Colonic mucosa (tissue), 4 donors: ENCODE measurements at regions not wholly inside any gene's neighbourhood (a gene's known extent, or its start where the extent isn't known, plus 50 kb on each side); places are given as distances from the start of the nearest gene placed in this dataset.

Experiments
- DNase-seq: peaks from one replicate; pipeline ENCODE4 v3.0.0-alpha.2; 2020
- H3K27ac ChIP-seq: fragments of 200-600 bp; one replicate; pipeline ENCODE4 v1.8.0; 2021
- H3K27me3 ChIP-seq: fragments of 200-600 bp; one replicate; pipeline ENCODE4 v1.8.0; 2021
- H3K36me3 ChIP-seq: fragments of 200-600 bp; one replicate; pipeline ENCODE4 v1.8.0; 2021
- H3K4me1 ChIP-seq: fragments of 200-600 bp; one replicate; pipeline ENCODE4 v1.8.0; 2021; ENCODE audit warnings: mild to moderate bottlenecking
- H3K4me3 ChIP-seq: fragments of 200-600 bp; one replicate; pipeline ENCODE4 v1.8.0; 2021
- H3K9ac ChIP-seq, 2 donors: one replicate each; pipeline ENCODE4 v1.7.0; 2013; ENCODE audit warnings: control low read depth in 2 of 2, low read depth in 2 of 2, low read length in 2 of 2
- H3K9me3 ChIP-seq: fragments of 200-600 bp; one replicate; pipeline ENCODE4 v1.8.0; 2021
- intact Hi-C: fragments of 100-400 bp; cut with DNase I; formaldehyde crosslinking; loops from one replicate; pipeline ENCODE4 v1.14.1; 2022
- TF ChIP-seq, protein P1 (sequence below): fragments of 200-600 bp; IDR thresholded peaks from one replicate; pipeline ENCODE4 v1.8.0; 2022; ENCODE audit warnings: antibody characterized with exemption, mild to moderate bottlenecking
- donor health status: healthy.
- donor health status: DM: no; HTN: no; CAD: no.
- donor health status: DM: no; HTN: no; CAD: no.

DNA sequence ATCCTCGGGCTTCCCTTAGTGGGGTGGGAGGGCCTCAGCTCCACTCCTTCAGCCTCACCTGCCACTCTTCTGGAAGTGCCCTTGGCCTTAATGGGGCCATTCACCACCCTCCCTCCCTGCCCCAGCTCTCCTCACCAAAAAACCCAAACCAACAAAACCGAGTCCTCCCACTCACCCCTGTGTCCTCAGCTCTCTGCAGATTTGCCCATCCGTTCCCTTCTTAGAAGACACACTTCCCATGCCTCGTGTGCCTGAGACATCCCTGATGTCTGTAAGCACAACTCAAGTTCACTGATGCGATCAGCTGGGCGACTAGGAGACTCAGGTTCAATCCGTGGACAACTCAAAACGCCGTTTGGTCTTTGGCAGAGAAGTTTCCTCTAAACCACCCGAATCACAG lies 839.2 kb downstream of the TBC1D22A start:
- DNase-seq = no peak
- TF ChIP-seq, protein P1, sequence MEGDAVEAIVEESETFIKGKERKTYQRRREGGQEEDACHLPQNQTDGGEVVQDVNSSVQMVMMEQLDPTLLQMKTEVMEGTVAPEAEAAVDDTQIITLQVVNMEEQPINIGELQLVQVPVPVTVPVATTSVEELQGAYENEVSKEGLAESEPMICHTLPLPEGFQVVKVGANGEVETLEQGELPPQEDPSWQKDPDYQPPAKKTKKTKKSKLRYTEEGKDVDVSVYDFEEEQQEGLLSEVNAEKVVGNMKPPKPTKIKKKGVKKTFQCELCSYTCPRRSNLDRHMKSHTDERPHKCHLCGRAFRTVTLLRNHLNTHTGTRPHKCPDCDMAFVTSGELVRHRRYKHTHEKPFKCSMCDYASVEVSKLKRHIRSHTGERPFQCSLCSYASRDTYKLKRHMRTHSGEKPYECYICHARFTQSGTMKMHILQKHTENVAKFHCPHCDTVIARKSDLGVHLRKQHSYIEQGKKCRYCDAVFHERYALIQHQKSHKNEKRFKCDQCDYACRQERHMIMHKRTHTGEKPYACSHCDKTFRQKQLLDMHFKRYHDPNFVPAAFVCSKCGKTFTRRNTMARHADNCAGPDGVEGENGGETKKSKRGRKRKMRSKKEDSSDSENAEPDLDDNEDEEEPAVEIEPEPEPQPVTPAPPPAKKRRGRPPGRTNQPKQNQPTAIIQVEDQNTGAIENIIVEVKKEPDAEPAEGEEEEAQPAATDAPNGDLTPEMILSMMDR = no peak
- Histone ChIP-seq H3K36me3 (no peaks in the 10 kb centered on the region), H3K9ac (no peak overlapping the region), H3K27ac (no peak overlapping the region), H3K27me3 (no peaks in the 10 kb centered on the region), H3K4me3 (no peak overlapping the region), H3K9me3 (no peaks in the 10 kb centered on the region), H3K4me1 (no peaks in the 10 kb centered on the region)
- intact Hi-C loops = no loop called here

DNA sequence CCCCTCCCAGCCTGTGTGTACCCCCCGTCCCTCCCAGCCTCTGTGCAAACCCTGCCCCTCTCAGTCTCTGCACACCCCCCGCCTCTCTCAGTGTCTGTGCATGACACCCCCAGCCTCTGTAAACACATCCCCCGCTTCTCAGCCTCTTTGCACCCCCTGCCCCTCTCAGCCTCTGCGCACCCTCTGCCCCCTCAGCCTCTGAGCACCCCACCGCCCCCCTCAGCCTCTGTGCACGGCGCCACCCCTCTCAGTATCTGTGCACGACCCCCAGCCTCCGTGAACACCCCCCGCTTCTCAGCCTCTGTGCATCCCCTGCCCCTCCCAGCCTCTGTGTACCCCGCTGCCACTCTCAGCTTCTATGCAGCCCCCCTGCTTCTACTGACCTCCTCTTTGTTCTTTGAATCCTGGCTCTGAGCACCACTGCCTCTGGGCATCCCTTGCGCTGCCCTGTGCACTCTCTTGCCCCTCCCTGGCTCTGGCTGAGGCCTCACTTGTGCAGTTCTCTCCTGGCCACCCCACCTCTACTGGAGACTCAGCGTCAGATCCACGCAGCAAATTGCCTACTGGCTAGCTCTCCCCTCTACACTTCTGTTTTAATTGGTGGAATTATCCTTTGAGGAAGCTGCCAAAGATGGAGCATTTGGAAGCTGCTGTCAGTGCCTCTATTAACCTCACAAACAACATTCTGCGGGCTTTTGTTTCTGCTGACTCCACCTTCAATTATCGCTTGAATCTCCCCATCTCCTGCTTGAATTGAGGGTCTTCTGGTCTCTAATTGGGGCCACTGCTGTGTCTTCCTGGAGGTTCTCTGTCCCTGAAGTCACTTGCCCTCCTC lies 838.6 kb downstream of the TBC1D22A start:
- H3K9me3 ChIP-seq = no peaks in the 10 kb centered on the region
- intact Hi-C loops = no loop called here
- H3K27me3 ChIP-seq = no peaks in the 10 kb centered on the region
- H3K36me3 ChIP-seq = no peaks in the 10 kb centered on the region
- no peak overlapping the region for H3K27ac ChIP-seq
- no peak overlapping the region for H3K4me3 ChIP-seq
- no peak overlapping the region for H3K9ac ChIP-seq
- TF ChIP-seq, protein P1 = no peak
- H3K4me1 ChIP-seq = no peaks in the 10 kb centered on the region
- DNase-seq = no peak

DNA sequence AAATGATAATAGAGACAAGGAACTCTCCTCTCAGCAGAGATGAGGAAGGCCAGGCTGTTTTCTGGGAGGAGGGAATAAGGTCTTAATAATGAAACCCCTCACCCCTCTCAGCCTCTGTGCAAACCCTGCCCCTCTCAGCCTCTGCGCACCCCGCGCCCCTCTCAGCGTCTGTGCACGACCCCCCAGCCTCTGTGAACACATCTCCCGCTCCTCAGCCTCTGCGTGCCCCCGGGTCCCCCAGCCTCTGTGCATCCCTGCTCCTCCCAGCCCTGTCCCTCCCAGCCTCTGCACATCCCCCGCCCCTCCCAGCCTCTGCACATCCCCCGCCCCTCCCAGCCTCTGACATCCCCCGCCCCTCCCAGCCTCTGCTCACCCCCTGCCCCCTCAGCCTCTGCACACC lies 837.8 kb downstream of the TBC1D22A start:
- TF ChIP-seq, protein P1 = no peak
- H3K36me3 ChIP-seq = no peaks in the 10 kb centered on the region
- H3K9me3 ChIP-seq = no peaks in the 10 kb centered on the region
- H3K27ac ChIP-seq = no peak overlapping the region
- no peaks in the 10 kb centered on the region for H3K4me1 ChIP-seq
- intact Hi-C loops = no loop called here
- no peak overlapping the region for H3K9ac ChIP-seq
- H3K4me3 ChIP-seq = no peak overlapping the region
- DNase-seq = no peak
- no peaks in the 10 kb centered on the region for H3K27me3 ChIP-seq

DNA sequence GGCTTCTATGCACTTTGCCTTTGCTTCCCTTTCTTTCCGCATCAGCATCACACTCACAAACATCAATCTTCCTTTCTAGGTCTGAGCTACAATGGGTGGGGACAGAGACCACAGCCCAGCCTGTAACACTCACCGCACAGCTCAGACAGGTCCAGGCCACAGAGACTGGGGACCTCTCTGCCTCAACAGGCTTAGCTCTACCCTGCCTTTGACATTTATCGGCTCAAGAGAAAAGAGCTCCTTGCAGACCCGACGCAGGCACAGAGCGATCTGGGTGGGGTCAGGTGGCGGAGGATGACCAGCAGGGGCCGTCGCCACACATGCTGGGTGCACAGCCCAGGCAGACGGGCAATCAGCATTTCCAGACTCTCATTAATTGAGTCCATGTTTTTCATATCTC lies 837.3 kb downstream of the TBC1D22A start:
- intact Hi-C loops = no loop called here
- no peak overlapping the region for H3K4me3 ChIP-seq
- DNase-seq = no peak

DNA sequence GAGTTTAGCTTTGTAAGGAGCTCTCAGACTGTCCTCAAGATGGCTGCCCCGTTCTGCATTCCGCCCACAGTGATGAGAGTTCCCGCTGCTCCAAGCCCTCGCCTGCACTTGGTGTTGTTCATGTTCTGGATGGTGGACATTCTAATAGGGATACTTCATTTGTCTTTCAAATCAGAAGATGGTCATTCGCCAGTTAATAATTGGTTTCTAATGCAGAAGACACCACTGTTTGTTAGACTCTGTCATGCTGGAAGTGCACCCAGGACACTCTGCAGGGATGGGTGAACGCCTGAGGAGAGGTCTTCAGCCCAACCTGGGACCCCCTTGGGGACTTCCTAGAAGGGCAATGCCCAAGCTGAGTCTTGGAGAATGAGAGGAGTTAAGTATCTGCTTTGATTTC lies 836.4 kb downstream of the TBC1D22A start:
- Histone ChIP-seq H3K9me3 (no peaks in the 10 kb centered on the region), H3K9ac (no peak overlapping the region), H3K27me3 (no peaks in the 10 kb centered on the region), H3K4me3 (no peak overlapping the region), H3K36me3 (no peaks in the 10 kb centered on the region), H3K27ac (no peak overlapping the region), H3K4me1 (no peaks in the 10 kb centered on the region)
- TF ChIP-seq, protein P1 = no peak
- intact Hi-C loops = no loop called here
- DNase-seq = no peak

More for the DNA sequence above, 837.3 kb downstream of the TBC1D22A start:
- Histone ChIP-seq H3K4me1 (no peaks in the 10 kb centered on the region), H3K9me3 (no peaks in the 10 kb centered on the region), H3K9ac (no peak overlapping the region), H3K27ac (no peak overlapping the region), H3K27me3 (no peaks in the 10 kb centered on the region), H3K36me3 (no peaks in the 10 kb centered on the region)
- TF ChIP-seq, protein P1 = no peak
